C4-2B (cell line): ENCODE measurements at regions not wholly inside any gene's neighbourhood (a gene's known extent, or its start where the extent isn't known, plus 50 kb on each side); places are given as distances from the start of the nearest gene placed in this dataset.
"Not testable (repeated sequence)": the region's sequence is repeated elsewhere in the genome, so short reads cannot be mapped to it uniquely, and the experiment has no call there.

ENCODE experiments used
- ZFX ChIP-seq: fragments of 450-650 bp; IDR thresholded peaks from 2 replicates; pipeline ENCODE4 v1.6.1; 2017
- TF ChIP-seq, protein P1 (sequence below): fragments of 450-650 bp; conservative IDR thresholded peaks from 2 replicates; pipeline ENCODE4 v1.5.1; 2017; ENCODE audit warnings: mild to moderate bottlenecking

DNA sequence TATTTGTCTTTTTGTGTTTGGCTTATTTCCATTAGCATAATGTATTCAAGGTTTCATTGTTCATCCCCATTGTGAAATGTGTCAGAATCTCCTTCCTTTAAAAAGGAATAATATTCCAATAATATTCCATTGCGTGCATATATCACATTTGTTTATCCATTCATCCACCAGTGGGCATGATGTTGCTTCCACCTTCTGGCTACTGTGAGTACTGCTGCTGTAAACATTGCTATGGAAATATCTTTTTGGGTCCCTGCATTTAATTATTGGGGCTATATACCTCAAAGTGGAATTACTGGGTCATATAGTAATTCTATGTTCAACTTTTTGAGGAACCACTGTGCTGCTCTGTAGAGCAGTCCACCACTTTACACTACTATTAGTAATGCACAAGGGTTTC, 123.1 kb downstream of the POTEG start:
- TF ChIP-seq, protein P1, sequence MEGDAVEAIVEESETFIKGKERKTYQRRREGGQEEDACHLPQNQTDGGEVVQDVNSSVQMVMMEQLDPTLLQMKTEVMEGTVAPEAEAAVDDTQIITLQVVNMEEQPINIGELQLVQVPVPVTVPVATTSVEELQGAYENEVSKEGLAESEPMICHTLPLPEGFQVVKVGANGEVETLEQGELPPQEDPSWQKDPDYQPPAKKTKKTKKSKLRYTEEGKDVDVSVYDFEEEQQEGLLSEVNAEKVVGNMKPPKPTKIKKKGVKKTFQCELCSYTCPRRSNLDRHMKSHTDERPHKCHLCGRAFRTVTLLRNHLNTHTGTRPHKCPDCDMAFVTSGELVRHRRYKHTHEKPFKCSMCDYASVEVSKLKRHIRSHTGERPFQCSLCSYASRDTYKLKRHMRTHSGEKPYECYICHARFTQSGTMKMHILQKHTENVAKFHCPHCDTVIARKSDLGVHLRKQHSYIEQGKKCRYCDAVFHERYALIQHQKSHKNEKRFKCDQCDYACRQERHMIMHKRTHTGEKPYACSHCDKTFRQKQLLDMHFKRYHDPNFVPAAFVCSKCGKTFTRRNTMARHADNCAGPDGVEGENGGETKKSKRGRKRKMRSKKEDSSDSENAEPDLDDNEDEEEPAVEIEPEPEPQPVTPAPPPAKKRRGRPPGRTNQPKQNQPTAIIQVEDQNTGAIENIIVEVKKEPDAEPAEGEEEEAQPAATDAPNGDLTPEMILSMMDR: not testable (repeated sequence)
- not testable (repeated sequence) for TF ChIP-seq ZFX
